ENCODE measurements at regions not wholly inside any gene's neighbourhood (a gene's known extent, or its start where the extent isn't known, plus 50 kb on each side); places are given as distances from the start of the nearest gene placed in this dataset.
A peak's percentile ranks its signal among the peaks of the same experiment; 100 is the strongest.

DNA sequence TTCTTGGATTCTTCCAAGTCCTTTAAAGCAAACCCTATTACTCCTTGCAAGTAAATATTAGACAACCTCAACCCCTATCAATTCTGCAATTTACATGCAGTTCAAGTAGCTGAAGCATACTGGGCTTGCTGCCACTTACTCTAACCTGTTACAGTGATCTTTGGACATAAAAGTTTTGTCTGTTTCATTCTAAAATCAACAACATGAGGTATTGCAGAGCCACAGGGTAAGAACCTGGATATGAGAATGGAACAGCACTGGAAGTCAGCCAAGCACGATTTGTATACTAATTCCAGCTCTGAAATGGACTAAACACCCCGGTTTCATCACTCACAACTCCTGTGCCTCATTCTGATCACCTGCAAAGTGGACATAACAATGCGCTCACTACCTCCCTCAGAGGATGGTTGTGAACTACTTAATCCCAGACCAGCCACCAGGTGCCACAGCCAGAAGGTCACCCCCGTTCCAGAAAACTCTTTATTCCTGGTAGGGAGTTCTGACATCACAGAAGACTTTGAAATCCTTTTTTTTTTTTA is 270.0 kb downstream of the ADGB start:
- 82% methylated on average over 3 of the region's 4 CpGs for WGBS (ENCODE audit: insufficient coverage)
- intact Hi-C loops (cut with micrococcal nuclease) = no loop called here
- H3K36me3 Mint-ChIP-seq = peaks cover 0 to 3% of the 10 kb centered on the region in 2 donors
- no peaks in the 10 kb centered on the region for H3K79me2 ChIP-seq (ENCODE audit: insufficient read depth, low read length)
- H3K27me3 ChIP-seq (ENCODE audit: control insufficient read depth in 2 of 2, insufficient read depth in 2 of 2, low read length in 2 of 2) = no peaks in the 10 kb centered on the region
- no peak overlapping the region for H3K27ac Mint-ChIP-seq
- H3K4me2 ChIP-seq (replicated peaks; ENCODE audit: extremely low read depth, low read length, poor library complexity, severe bottlenecking) = no peak overlapping the region
- H3K9ac ChIP-seq (ENCODE audit: insufficient read depth, low read length, poor library complexity, severe bottlenecking) = no peak overlapping the region
- no peak overlapping the region for H2AFZ ChIP-seq (ENCODE audit: insufficient read depth, low read depth, low read length, poor library complexity, severe bottlenecking)
- no peaks in the 10 kb centered on the region for H3K27me3 Mint-ChIP-seq (ENCODE audit: low read depth in 3 of 3)
- peaks cover 0 to 2% (median 0%) of the 10 kb centered on the region in 7 donors for H3K9me3 Mint-ChIP-seq
- no peak overlapping the region for H3K27ac ChIP-seq (ENCODE audit: low read depth in 1 of 2, low read length in 2 of 2)
- peaks cover 5% of the 10 kb centered on the region in 2 donors for H3K4me1 ChIP-seq (ENCODE audit: control insufficient read depth in 1 of 2, insufficient read depth in 2 of 2, low read length in 2 of 2)
- no peaks in the 10 kb centered on the region for H4K20me1 ChIP-seq (ENCODE audit: insufficient read depth, low read length)
- peaks cover 11% of the 10 kb centered on the region for H3K4me1 Mint-ChIP-seq
- no peaks in the 10 kb centered on the region for H3K36me3 ChIP-seq (replicated peaks in 1 of 2; ENCODE audit: control insufficient read depth in 1 of 2, insufficient read depth in 2 of 2, low read length in 2 of 2)
- DNase-seq = no peak
- TF ChIP-seq, protein P1, sequence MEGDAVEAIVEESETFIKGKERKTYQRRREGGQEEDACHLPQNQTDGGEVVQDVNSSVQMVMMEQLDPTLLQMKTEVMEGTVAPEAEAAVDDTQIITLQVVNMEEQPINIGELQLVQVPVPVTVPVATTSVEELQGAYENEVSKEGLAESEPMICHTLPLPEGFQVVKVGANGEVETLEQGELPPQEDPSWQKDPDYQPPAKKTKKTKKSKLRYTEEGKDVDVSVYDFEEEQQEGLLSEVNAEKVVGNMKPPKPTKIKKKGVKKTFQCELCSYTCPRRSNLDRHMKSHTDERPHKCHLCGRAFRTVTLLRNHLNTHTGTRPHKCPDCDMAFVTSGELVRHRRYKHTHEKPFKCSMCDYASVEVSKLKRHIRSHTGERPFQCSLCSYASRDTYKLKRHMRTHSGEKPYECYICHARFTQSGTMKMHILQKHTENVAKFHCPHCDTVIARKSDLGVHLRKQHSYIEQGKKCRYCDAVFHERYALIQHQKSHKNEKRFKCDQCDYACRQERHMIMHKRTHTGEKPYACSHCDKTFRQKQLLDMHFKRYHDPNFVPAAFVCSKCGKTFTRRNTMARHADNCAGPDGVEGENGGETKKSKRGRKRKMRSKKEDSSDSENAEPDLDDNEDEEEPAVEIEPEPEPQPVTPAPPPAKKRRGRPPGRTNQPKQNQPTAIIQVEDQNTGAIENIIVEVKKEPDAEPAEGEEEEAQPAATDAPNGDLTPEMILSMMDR (IDR thresholded peaks at IDR 0.05) = no peak
- no peaks in the 10 kb centered on the region for H3K9me3 ChIP-seq (replicated peaks in 1 of 2; ENCODE audit: control insufficient read depth in 1 of 2, insufficient read depth in 1 of 2, low read length in 2 of 2)
- H3K4me3 Mint-ChIP-seq = no peak overlapping the region
- H3K4me3 ChIP-seq (replicated peaks in 1 of 3; ENCODE audit: low read depth in 2 of 3, low read length in 3 of 3) = no peak overlapping the region

DNA sequence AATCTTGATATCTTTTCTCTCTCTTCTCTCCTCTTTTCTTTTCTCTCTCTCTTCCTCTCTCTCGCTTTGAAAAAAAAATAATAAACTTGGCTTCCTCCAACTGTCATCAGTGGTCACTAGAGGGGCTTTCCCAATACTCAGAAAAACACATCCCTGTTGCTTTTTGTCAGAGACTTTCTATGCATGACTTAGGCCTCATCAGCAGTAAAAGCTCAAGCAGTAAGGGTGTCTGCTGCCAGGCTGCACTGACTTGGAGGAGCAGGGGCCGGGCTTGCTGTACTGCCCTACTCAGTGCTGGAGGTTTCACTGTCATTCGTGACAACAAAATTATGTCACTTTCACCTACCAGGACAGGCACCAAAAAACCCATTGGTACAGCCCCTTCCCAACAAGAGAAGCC is 272.0 kb downstream of the ADGB start:
- no peak overlapping the region for H3K27ac ChIP-seq (ENCODE audit: low read depth in 1 of 2, low read length in 2 of 2)
- no peak overlapping the region for H3K4me3 ChIP-seq (replicated peaks in 1 of 3; ENCODE audit: low read depth in 2 of 3, low read length in 3 of 3)
- no peaks in the 10 kb centered on the region for H3K27me3 ChIP-seq (ENCODE audit: control insufficient read depth in 2 of 2, insufficient read depth in 2 of 2, low read length in 2 of 2)
- intact Hi-C loops (cut with micrococcal nuclease) = no loop called here
- H4K20me1 ChIP-seq (ENCODE audit: insufficient read depth, low read length) = no peaks in the 10 kb centered on the region
- no peaks in the 10 kb centered on the region for H3K9me3 ChIP-seq (replicated peaks in 1 of 2; ENCODE audit: control insufficient read depth in 1 of 2, insufficient read depth in 1 of 2, low read length in 2 of 2)
- H2AFZ ChIP-seq (ENCODE audit: insufficient read depth, low read depth, low read length, poor library complexity, severe bottlenecking) = peak overlapping the region; percentile 6
- no peaks in the 10 kb centered on the region for H3K36me3 ChIP-seq (replicated peaks in 1 of 2; ENCODE audit: control insufficient read depth in 1 of 2, insufficient read depth in 2 of 2, low read length in 2 of 2)
- Mint-ChIP-seq H3K4me3 (no peak overlapping the region), H3K4me1 (peaks cover 11% of the 10 kb centered on the region), H3K27ac (peak overlapping the region in 1 of 7 donors; percentile 50), H3K9me3 (peaks cover 0 to 2% (median 0%) of the 10 kb centered on the region in 7 donors), H3K27me3 (ENCODE audit: low read depth in 3 of 3) (no peaks in the 10 kb centered on the region), H3K36me3 (peaks cover 2 to 3% of the 10 kb centered on the region in 2 donors)
- DNase-seq = peak in 1 of 3 donors; percentile 45
- peaks cover 7 to 15% of the 10 kb centered on the region in 2 donors for H3K4me1 ChIP-seq (ENCODE audit: control insufficient read depth in 1 of 2, insufficient read depth in 2 of 2, low read length in 2 of 2)
- H3K4me2 ChIP-seq (replicated peaks; ENCODE audit: extremely low read depth, low read length, poor library complexity, severe bottlenecking) = no peak overlapping the region
- H3K79me2 ChIP-seq (ENCODE audit: insufficient read depth, low read length) = no peaks in the 10 kb centered on the region
- 42% methylated on average over 2 of the region's 3 CpGs for WGBS (ENCODE audit: insufficient coverage)
- TF ChIP-seq, protein P1 (IDR thresholded peaks at IDR 0.05) = no peak
- H3K9ac ChIP-seq (ENCODE audit: insufficient read depth, low read length, poor library complexity, severe bottlenecking) = no peak overlapping the region
